ENCODE measurements at regions not wholly inside any gene's neighbourhood (a gene's known extent, or its start where the extent isn't known, plus 50 kb on each side); places are given as distances from the start of the nearest gene placed in this dataset.

- no peak for TF ChIP-seq ZNF462 (CRISPR knock-in tag; IDR thresholded peaks at IDR 0.05)
- no peak for TF ChIP-seq CTCF (conservative IDR thresholded peaks at IDR 0.05; ENCODE audit: low read depth in 2 of 2)
- TF ChIP-seq STAT1 (IDR thresholded peaks at IDR 0.05; ENCODE audit: unreplicated experiment), result no peak
- no peak for TF ChIP-seq CREB1 (CRISPR knock-in tag; IDR thresholded peaks at IDR 0.05; ENCODE audit: low read depth)
- no peak for TF ChIP-seq JUNB (IDR thresholded peaks at IDR 0.05; ENCODE audit: unreplicated experiment)
Measured at GRCh38 chr6:120278689-120279396, 929.3 kb upstream of the MAN1A1 start (continued).

DNA sequence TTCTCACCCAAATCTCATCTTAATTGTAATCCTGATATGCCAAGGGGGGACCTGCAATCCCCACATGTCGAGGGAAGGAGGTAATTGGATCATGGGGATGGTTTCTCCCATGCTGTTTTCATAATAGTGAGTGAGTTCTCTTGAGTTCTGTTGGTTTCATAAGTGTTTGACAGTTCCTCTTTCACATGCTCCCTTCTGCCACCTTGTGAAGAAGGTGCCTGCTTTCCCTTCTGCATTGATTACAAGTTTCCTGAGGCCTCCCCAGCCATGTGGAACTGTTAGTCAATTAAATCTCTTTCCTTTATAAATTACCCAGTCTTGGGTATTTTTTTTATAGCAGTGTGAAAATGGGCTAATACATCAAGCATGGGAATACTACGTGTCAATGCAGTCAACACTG, 925.0 kb upstream of the MAN1A1 start:
- H4K20me1 ChIP-seq (replicated peaks; ENCODE audit: insufficient read depth), result no peaks in the 10 kb centered on the region
- no peaks in the 10 kb centered on the region for H3K79me2 ChIP-seq (replicated peaks; ENCODE audit: insufficient read depth)
- Mint-ChIP-seq H3K27ac (no peak overlapping the region), H3K27me3 (ENCODE audit: insufficient read depth, low read depth, poor library complexity) (no peaks in the 10 kb centered on the region), H3K4me3 (no peak overlapping the region), H3K9me3 (peaks cover 13% of the 10 kb centered on the region; the same call in 2 of the 3 replicates), H3K36me3 (ENCODE audit: low read depth) (no peaks in the 10 kb centered on the region; the same call in 1 of the 3 replicates), H3K4me1 (peaks cover 4% of the 10 kb centered on the region; the same call in 2 of the 3 replicates)
- no peaks in the 10 kb centered on the region for H3K27me3 ChIP-seq (ENCODE audit: insufficient read depth)
- no peaks in the 10 kb centered on the region for H3F3A ChIP-seq (replicated peaks; ENCODE audit: low read depth)
- H3K4me3 ChIP-seq, result no peak overlapping the region
- no peak overlapping the region for H3K4me2 ChIP-seq
- no peaks in the 10 kb centered on the region for H3K4me1 ChIP-seq (ENCODE audit: insufficient read depth)
- DNase-seq (ENCODE audit: low spot score), result no peak
- no peaks in the 10 kb centered on the region for H3K9me2 ChIP-seq (ENCODE audit: insufficient read depth)
- H3K27ac ChIP-seq (ENCODE audit: low read depth), result no peak overlapping the region
- no peaks in the 10 kb centered on the region for H3K36me3 ChIP-seq (ENCODE audit: insufficient read depth)
- no peak for ATAC-seq
- H2AFZ ChIP-seq, result no peak overlapping the region
- no peak for TF ChIP-seq ZNF462 (CRISPR knock-in tag; IDR thresholded peaks at IDR 0.05)
